ENCODE measurements at regions not wholly inside any gene's neighbourhood (a gene's known extent, or its start where the extent isn't known, plus 50 kb on each side); places are given as distances from the start of the nearest gene placed in this dataset.

GRCh38 chr2:181196401-181196800 lies 216.0 kb downstream of the UBE2E3 start:
- in situ Hi-C loops (cut with MboI): no loop called here

GRCh38 chr2:181197140-181197760 lies 216.8 kb downstream of the UBE2E3 start:
- WGBS, 2 experiments (ENCODE audit: low coverage in 1 of 2, low lambda C conversion rate in 2 of 2, missing lambda C conversion rate in 2 of 2): 69 to 71% methylated on average over 3 of the region's 3 CpGs
- no peaks in the 10 kb centered on the region for H3K36me3 ChIP-seq (ENCODE audit: low read depth)
- no peak overlapping the region for H2AFZ ChIP-seq
- no peaks in the 10 kb centered on the region for H3K9me2 ChIP-seq (ENCODE audit: insufficient read depth)
- in situ Hi-C loops (cut with MboI): no loop called here
- H3K4me1 ChIP-seq (ENCODE audit: insufficient read depth): peaks cover 3% of the 10 kb centered on the region; the same call in 1 of the 2 replicates
- no peak overlapping the region for H3K9ac ChIP-seq
- H4K20me1 ChIP-seq (ENCODE audit: insufficient read depth): no peaks in the 10 kb centered on the region
- no peak overlapping the region for H3K27ac ChIP-seq
- H3K4me3 ChIP-seq: no peak overlapping the region
- no peaks in the 10 kb centered on the region for H3K27me3 ChIP-seq (replicated peaks; ENCODE audit: insufficient read depth)
- no peak for DNase-seq
- H3K9me3 ChIP-seq (ENCODE audit: low read depth): no peaks in the 10 kb centered on the region
- H3K79me2 ChIP-seq (ENCODE audit: insufficient read depth): no peaks in the 10 kb centered on the region
- H3K4me2 ChIP-seq (ENCODE audit: unreplicated experiment): no peak overlapping the region
- no peaks in the 10 kb centered on the region for H3F3A ChIP-seq (ENCODE audit: insufficient read depth)
- no peak for TF ChIP-seq EZH2 (IDR thresholded peaks at IDR 0.05; ENCODE audit: insufficient read depth, poor library complexity, severe bottlenecking)
- TF ChIP-seq EZH2phosphoT487 (IDR thresholded peaks at IDR 0.05; ENCODE audit: insufficient read depth, low read depth): no peak

More at GRCh38 chr2:181196401-181196800, 216.0 kb downstream of the UBE2E3 start:
- H3K4me3 ChIP-seq: no peak overlapping the region
- H3K27ac ChIP-seq: no peak overlapping the region
- no peaks in the 10 kb centered on the region for H3K79me2 ChIP-seq (ENCODE audit: insufficient read depth)
- H4K20me1 ChIP-seq (ENCODE audit: insufficient read depth): no peaks in the 10 kb centered on the region
- H3K9ac ChIP-seq: no peak overlapping the region
- no peak for DNase-seq
- no peak overlapping the region for H2AFZ ChIP-seq
- H3K4me1 ChIP-seq (ENCODE audit: insufficient read depth): no peaks in the 10 kb centered on the region
- H3K9me3 ChIP-seq (ENCODE audit: low read depth): no peaks in the 10 kb centered on the region
- WGBS, 2 experiments (ENCODE audit: low coverage in 1 of 2, low lambda C conversion rate in 2 of 2, missing lambda C conversion rate in 2 of 2): 90 to 92% methylated on average over 4 of the region's 4 CpGs
- no peaks in the 10 kb centered on the region for H3F3A ChIP-seq (ENCODE audit: insufficient read depth)
- no peaks in the 10 kb centered on the region for H3K36me3 ChIP-seq (ENCODE audit: low read depth)
- H3K27me3 ChIP-seq (replicated peaks; ENCODE audit: insufficient read depth): no peaks in the 10 kb centered on the region
- TF ChIP-seq EZH2 (IDR thresholded peaks at IDR 0.05; ENCODE audit: insufficient read depth, poor library complexity, severe bottlenecking) (no peak), EZH2phosphoT487 (IDR thresholded peaks at IDR 0.05; ENCODE audit: insufficient read depth, low read depth) (no peak)
- H3K9me2 ChIP-seq (ENCODE audit: insufficient read depth): no peaks in the 10 kb centered on the region
- no peak overlapping the region for H3K4me2 ChIP-seq (ENCODE audit: unreplicated experiment)

- H3K27ac ChIP-seq: no peak overlapping the region
- H3K79me2 ChIP-seq (ENCODE audit: insufficient read depth): no peaks in the 10 kb centered on the region
- H3K4me2 ChIP-seq (ENCODE audit: unreplicated experiment): no peak overlapping the region
- H4K20me1 ChIP-seq (ENCODE audit: insufficient read depth): no peaks in the 10 kb centered on the region
- in situ Hi-C loops (cut with MboI): no loop called here
- H3K27me3 ChIP-seq (replicated peaks; ENCODE audit: insufficient read depth): no peaks in the 10 kb centered on the region
- H3K9me3 ChIP-seq (ENCODE audit: low read depth): no peaks in the 10 kb centered on the region
- TF ChIP-seq EZH2phosphoT487 (IDR thresholded peaks at IDR 0.05; ENCODE audit: insufficient read depth, low read depth): no peak
- TF ChIP-seq EZH2 (IDR thresholded peaks at IDR 0.05; ENCODE audit: insufficient read depth, poor library complexity, severe bottlenecking): no peak
- peaks cover 8% of the 10 kb centered on the region for H3F3A ChIP-seq (ENCODE audit: insufficient read depth)
- H2AFZ ChIP-seq: no peak overlapping the region
- no peak overlapping the region for H3K9ac ChIP-seq
- no peaks in the 10 kb centered on the region for H3K9me2 ChIP-seq (ENCODE audit: insufficient read depth)
- H3K4me1 ChIP-seq (ENCODE audit: insufficient read depth): peaks cover 14% of the 10 kb centered on the region
- no peak for DNase-seq
- WGBS, 2 experiments (ENCODE audit: low coverage in 1 of 2, low lambda C conversion rate in 2 of 2, missing lambda C conversion rate in 2 of 2): 70 to 77% methylated on average over 1 of the region's 1 CpG
- no peaks in the 10 kb centered on the region for H3K36me3 ChIP-seq (ENCODE audit: low read depth)
- H3K4me3 ChIP-seq: no peak overlapping the region
Observed at GRCh38 chr2:181198183-181198864, 217.9 kb downstream of the UBE2E3 start.

- Histone ChIP-seq H2AFZ (no peak overlapping the region), H3K9me2 (ENCODE audit: insufficient read depth) (no peaks in the 10 kb centered on the region), H3K79me2 (ENCODE audit: insufficient read depth) (no peaks in the 10 kb centered on the region), H3K9ac (no peak overlapping the region), H3K27me3 (replicated peaks; ENCODE audit: insufficient read depth) (no peaks in the 10 kb centered on the region), H3K36me3 (ENCODE audit: low read depth) (no peaks in the 10 kb centered on the region), H3F3A (ENCODE audit: insufficient read depth) (peaks cover 14% of the 10 kb centered on the region), H3K4me3 (0 out of 2 replicates have a peak overlapping the region, but pooled peaks have one; percentile 21), H3K27ac (peak overlapping the region; percentile 57), H3K4me1 (ENCODE audit: insufficient read depth) (peaks cover 26% of the 10 kb centered on the region), H4K20me1 (ENCODE audit: insufficient read depth) (no peaks in the 10 kb centered on the region), H3K4me2 (ENCODE audit: unreplicated experiment) (peak overlapping the region; percentile 66), H3K9me3 (ENCODE audit: low read depth) (no peaks in the 10 kb centered on the region)
- in situ Hi-C loops (cut with MboI): no loop called here
- TF ChIP-seq EZH2phosphoT487 (IDR thresholded peaks at IDR 0.05; ENCODE audit: insufficient read depth, low read depth): no peak
- TF ChIP-seq EZH2 (IDR thresholded peaks at IDR 0.05; ENCODE audit: insufficient read depth, poor library complexity, severe bottlenecking): no peak
- DNase-seq: peak; percentile 85
Observed at GRCh38 chr2:181203412-181203811, 223.0 kb downstream of the UBE2E3 start.

All from GM23248 (cell line).